Panc1 (cell line): ENCODE measurements at regions not wholly inside any gene's neighbourhood (a gene's known extent, or its start where the extent isn't known, plus 50 kb on each side); places are given as distances from the start of the nearest gene placed in this dataset.

Source experiments
- ATAC-seq: fragments of 200-7000 bp; cut with Tn5 transposase; 2 replicates; pipeline ENCODE4 v1.9.1; 2020; ENCODE audit warnings: mild to moderate bottlenecking, moderate library complexity
- BruUV-seq: library from RNA; stranded (reverse); fragments of 400-500 nt; replicated peaks from 2 replicates; lab custom pipeline; 2021; lab: Mats Ljungman, UMichigan
- CTCF ChIA-PET: fragments of 300-600 bp; sonication (Branson Sonifier 250); formaldehyde crosslinking; loops from one replicate; lab custom pipeline; 2022; ENCODE audit warnings: antibody characterized with exemption; lab: Charles Lee
- POLR2A ChIA-PET: fragments of 300-600 bp; sonication (Branson Sonifier 250); formaldehyde crosslinking; loops from one replicate; lab custom pipeline; 2022; ENCODE audit warnings: antibody characterized with exemption; lab: Charles Lee
- DNase-seq: peaks from one replicate; pipeline ENCODE4 v3.0.0-alpha.2; 2010; ENCODE audit warnings: low read depth, low spot score
- H3K27ac ChIP-seq: 2 replicates; pipeline ENCODE4 v1.5.1; 2011; ENCODE audit warnings: mild to moderate bottlenecking, low read length, inconsistent platforms
- H3K27me3 ChIP-seq: fragments of 200-500 bp; sonication (Bioruptor generic); 2 replicates; pipeline ENCODE4 v1.6.0; 2014; ENCODE audit warnings: low read length, inconsistent platforms; ENCODE audit not compliant: control insufficient read depth, insufficient read depth
- H3K36me3 ChIP-seq: fragments of 200-500 bp; sonication (Bioruptor generic); 2 replicates; pipeline ENCODE4 v1.5.1; 2014; ENCODE audit warnings: inconsistent platforms, mild to moderate bottlenecking, low read length, moderate library complexity; ENCODE audit not compliant: control insufficient read depth, insufficient read depth
- H3K4me1 ChIP-seq: 2 replicates; pipeline ENCODE4 v1.5.1; 2011; ENCODE audit warnings: inconsistent platforms, mild to moderate bottlenecking, low read length, moderate library complexity; ENCODE audit not compliant: control insufficient read depth, insufficient read depth
- H3K4me3 ChIP-seq, 2 experiments: 2 replicates each; pipeline ENCODE4 v1.5.1; 2011 to 2012; ENCODE audit warnings: low read depth in 2 of 2, low read length in 2 of 2, mild to moderate bottlenecking in 2 of 2, inconsistent platforms in 1 of 2, moderate library complexity in 1 of 2
- H3K9me3 ChIP-seq: fragments of 200-500 bp; sonication (Bioruptor generic); 2 replicates; pipeline ENCODE4 v1.5.1; 2014; ENCODE audit warnings: low read depth, mild to moderate bottlenecking, inconsistent platforms, low read length, moderate library complexity; ENCODE audit not compliant: control insufficient read depth, insufficient read depth
- POLR2AphosphoS5 ChIP-seq: IDR thresholded peaks from 2 replicates; pipeline ENCODE4 v1.6.1; 2012; ENCODE audit warnings: mild to moderate bottlenecking, low read depth, low read length, moderate library complexity
- SIN3A ChIP-seq: IDR thresholded peaks from 2 replicates; pipeline ENCODE4 v1.6.1; 2012; ENCODE audit warnings: low read depth, mild to moderate bottlenecking, low read length, moderate library complexity, borderline replicate concordance; ENCODE audit not compliant: insufficient read depth
- TCF7L2 ChIP-seq: IDR thresholded peaks from 2 replicates; pipeline ENCODE4 v1.6.1; 2011; ENCODE audit warnings: mild to moderate bottlenecking, low read depth, low read length, inconsistent platforms
- in situ Hi-C: cut with HindIII; loops from 2 replicates; pipeline ENCODE4 v1.10.0; 2016; ENCODE audit warnings: low sequenced_read_pairs, low pct_unique_long_range_greater_than_20kb
- intact Hi-C: fragments of 100-400 bp; cut with micrococcal nuclease; formaldehyde crosslinking; loops from one replicate; pipeline ENCODE4 v1.10.0; 2022; ENCODE audit not compliant: unreplicated experiment
- TF ChIP-seq, protein P1 (sequence below): fragments of 450-650 bp; IDR thresholded peaks from 2 replicates; pipeline ENCODE4 v1.5.1; 2017; ENCODE audit warnings: mild to moderate bottlenecking
- TF ChIP-seq, protein P2 (sequence below), 2 experiments: IDR thresholded peaks; 2 replicates each; pipeline ENCODE4 v1.6.1; 2011 to 2012; ENCODE audit warnings: low read depth in 2 of 2, control low read depth in 1 of 2, low read length in 1 of 2, mild to moderate bottlenecking in 1 of 2, moderate library complexity in 1 of 2; ENCODE audit not compliant: insufficient read depth in 1 of 2

DNA sequence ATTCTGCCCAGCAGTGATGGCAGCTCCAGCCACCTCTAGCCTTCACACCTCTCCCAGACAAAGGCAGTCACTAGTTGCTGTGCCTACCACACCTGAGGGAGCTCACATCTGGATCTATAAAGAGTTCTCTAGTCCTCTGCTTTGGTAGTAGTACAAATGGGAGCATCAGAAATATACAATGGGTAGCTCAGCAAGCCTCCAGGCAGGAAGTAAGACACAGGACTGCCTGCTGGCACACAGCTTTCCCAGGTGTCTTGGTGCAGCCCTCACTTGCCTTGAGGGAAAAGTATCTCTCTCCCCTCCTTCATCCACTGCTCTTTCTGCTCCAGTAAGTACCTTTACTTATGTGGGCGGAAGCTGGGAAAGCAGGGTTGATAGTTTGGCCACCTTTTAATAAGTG, 212.9 kb upstream of the SLC7A11 start:
- Histone ChIP-seq H3K4me1 (no peaks in the 10 kb centered on the region), H3K27me3 (no peaks in the 10 kb centered on the region), H3K36me3 (no peaks in the 10 kb centered on the region), H3K9me3 (no peaks in the 10 kb centered on the region), H3K4me3 (no peak overlapping the region), H3K27ac (no peak overlapping the region)
- DNase-seq (no peak), ATAC-seq (no peak)
- ChIA-PET POLR2A (no interaction called here), CTCF (no interaction called here)
- no TSS peak for BruUV-seq
- in situ Hi-C loops (no loop called here), intact Hi-C loops (no loop called here)
- TF ChIP-seq POLR2AphosphoS5 (no peak), TCF7L2 (no peak), SIN3A (no peak)
- TF ChIP-seq, protein P1, sequence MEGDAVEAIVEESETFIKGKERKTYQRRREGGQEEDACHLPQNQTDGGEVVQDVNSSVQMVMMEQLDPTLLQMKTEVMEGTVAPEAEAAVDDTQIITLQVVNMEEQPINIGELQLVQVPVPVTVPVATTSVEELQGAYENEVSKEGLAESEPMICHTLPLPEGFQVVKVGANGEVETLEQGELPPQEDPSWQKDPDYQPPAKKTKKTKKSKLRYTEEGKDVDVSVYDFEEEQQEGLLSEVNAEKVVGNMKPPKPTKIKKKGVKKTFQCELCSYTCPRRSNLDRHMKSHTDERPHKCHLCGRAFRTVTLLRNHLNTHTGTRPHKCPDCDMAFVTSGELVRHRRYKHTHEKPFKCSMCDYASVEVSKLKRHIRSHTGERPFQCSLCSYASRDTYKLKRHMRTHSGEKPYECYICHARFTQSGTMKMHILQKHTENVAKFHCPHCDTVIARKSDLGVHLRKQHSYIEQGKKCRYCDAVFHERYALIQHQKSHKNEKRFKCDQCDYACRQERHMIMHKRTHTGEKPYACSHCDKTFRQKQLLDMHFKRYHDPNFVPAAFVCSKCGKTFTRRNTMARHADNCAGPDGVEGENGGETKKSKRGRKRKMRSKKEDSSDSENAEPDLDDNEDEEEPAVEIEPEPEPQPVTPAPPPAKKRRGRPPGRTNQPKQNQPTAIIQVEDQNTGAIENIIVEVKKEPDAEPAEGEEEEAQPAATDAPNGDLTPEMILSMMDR, result no peak
- TF ChIP-seq, protein P2, sequence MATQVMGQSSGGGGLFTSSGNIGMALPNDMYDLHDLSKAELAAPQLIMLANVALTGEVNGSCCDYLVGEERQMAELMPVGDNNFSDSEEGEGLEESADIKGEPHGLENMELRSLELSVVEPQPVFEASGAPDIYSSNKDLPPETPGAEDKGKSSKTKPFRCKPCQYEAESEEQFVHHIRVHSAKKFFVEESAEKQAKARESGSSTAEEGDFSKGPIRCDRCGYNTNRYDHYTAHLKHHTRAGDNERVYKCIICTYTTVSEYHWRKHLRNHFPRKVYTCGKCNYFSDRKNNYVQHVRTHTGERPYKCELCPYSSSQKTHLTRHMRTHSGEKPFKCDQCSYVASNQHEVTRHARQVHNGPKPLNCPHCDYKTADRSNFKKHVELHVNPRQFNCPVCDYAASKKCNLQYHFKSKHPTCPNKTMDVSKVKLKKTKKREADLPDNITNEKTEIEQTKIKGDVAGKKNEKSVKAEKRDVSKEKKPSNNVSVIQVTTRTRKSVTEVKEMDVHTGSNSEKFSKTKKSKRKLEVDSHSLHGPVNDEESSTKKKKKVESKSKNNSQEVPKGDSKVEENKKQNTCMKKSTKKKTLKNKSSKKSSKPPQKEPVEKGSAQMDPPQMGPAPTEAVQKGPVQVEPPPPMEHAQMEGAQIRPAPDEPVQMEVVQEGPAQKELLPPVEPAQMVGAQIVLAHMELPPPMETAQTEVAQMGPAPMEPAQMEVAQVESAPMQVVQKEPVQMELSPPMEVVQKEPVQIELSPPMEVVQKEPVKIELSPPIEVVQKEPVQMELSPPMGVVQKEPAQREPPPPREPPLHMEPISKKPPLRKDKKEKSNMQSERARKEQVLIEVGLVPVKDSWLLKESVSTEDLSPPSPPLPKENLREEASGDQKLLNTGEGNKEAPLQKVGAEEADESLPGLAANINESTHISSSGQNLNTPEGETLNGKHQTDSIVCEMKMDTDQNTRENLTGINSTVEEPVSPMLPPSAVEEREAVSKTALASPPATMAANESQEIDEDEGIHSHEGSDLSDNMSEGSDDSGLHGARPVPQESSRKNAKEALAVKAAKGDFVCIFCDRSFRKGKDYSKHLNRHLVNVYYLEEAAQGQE (IDR thresholded peaks at IDR 0.05; ENCODE audit: insufficient read depth in 1 of 2, low read depth in 2 of 2, low read length in 1 of 2), result no peak

DNA sequence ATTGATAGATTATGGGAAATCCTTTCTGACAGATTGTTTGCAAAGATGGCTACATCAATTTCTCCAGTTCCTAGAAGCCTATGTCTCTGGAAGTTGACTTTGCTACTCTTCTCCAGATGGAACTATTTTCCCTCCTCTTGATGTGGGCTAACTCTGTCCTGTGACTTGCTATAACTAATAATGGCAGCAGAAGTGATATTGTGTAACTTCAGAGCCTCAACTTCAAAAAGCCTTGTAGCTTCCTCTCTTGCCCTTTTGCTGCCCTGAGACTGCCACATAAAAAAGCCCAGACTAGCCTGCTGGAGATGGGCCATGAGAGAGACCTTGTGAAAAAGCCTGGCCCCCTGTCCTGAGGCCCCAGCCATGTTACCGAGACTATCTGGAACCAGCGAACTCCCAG, 210.7 kb upstream of the SLC7A11 start:
- in situ Hi-C loops (no loop called here), intact Hi-C loops (no loop called here)
- ChIA-PET POLR2A (no interaction called here), CTCF (no interaction called here)
- DNase-seq (no peak), ATAC-seq (no peak)
- BruUV-seq, result no TSS peak
- TF ChIP-seq TCF7L2 (no peak), SIN3A (no peak), POLR2AphosphoS5 (no peak)
- TF ChIP-seq, protein P2 (IDR thresholded peaks at IDR 0.05; ENCODE audit: insufficient read depth in 1 of 2, low read depth in 2 of 2, low read length in 1 of 2), result no peak
- TF ChIP-seq, protein P1, result no peak
- Histone ChIP-seq H3K4me1 (no peaks in the 10 kb centered on the region), H3K4me3 (no peak overlapping the region), H3K9me3 (no peaks in the 10 kb centered on the region), H3K36me3 (no peaks in the 10 kb centered on the region), H3K27ac (no peak overlapping the region), H3K27me3 (no peaks in the 10 kb centered on the region)
